GM12878 (cell line): ENCODE measurements at regions not wholly inside any gene's neighbourhood (a gene's known extent, or its start where the extent isn't known, plus 50 kb on each side); places are given as distances from the start of the nearest gene placed in this dataset.

Experiments
- CEBPB ChIP-seq, 2 experiments: fragments of 150-350 bp in 1 of 2; IDR thresholded peaks; 2 replicates each; pipeline ENCODE4 v1.6.1; 2012 to 2014; ENCODE audit warnings: low read depth in 2 of 2, low read length in 2 of 2, borderline replicate concordance in 1 of 2, inconsistent platforms in 1 of 2
- CTCF ChIP-seq, 3 experiments: IDR thresholded peaks in 2 of 3; conservative IDR thresholded peaks in 1 of 3; 2 replicates each; pipeline ENCODE4 v1.5.1; 2011; ENCODE audit warnings: low read depth in 3 of 3, low read length in 3 of 3, mild to moderate bottlenecking in 3 of 3, control low read depth in 2 of 3, moderate library complexity in 2 of 3, inconsistent platforms in 1 of 3, mixed read lengths in 1 of 3; ENCODE audit not compliant: control insufficient read depth in 2 of 3, insufficient read depth in 1 of 3; ENCODE audit errors: extremely low read depth in 1 of 3
- EGR1 ChIP-seq, 2 experiments: IDR thresholded peaks; 1 replicate in 1 of 2; 2 replicates in 1 of 2; pipeline ENCODE4 v1.6.1; 2011 to 2012; ENCODE audit warnings: low read depth in 2 of 2, low read length in 2 of 2, borderline replicate concordance in 1 of 2, mild to moderate bottlenecking in 1 of 2, moderate library complexity in 1 of 2
- EP300 ChIP-seq, 2 experiments: fragments of 150-350 bp in 1 of 2; IDR thresholded peaks; 2 replicates each; pipeline ENCODE4 v1.6.1; 2011 to 2012; ENCODE audit warnings: low read depth in 2 of 2, low read length in 2 of 2, borderline replicate concordance in 1 of 2, improper control_type of control experiment in 1 of 2, inconsistent platforms in 1 of 2; ENCODE audit not compliant: control insufficient read depth in 1 of 2
- EZH2 ChIP-seq: IDR thresholded peaks from 2 replicates; pipeline ENCODE4 v1.6.1; 2012; ENCODE audit warnings: low read depth, mild to moderate bottlenecking, control low read depth, inconsistent platforms, low read length, borderline replicate concordance; ENCODE audit not compliant: control insufficient read depth
- POLR2A ChIP-seq: IDR thresholded peaks from 2 replicates; pipeline ENCODE4 v1.6.1; 2011; ENCODE audit warnings: low read depth, mild to moderate bottlenecking, low read length
- SPI1 ChIP-seq: IDR thresholded peaks from 2 replicates; pipeline ENCODE4 v1.6.1; 2011; ENCODE audit warnings: low read depth, mild to moderate bottlenecking, low read length, moderate library complexity, borderline replicate concordance; ENCODE audit not compliant: insufficient read depth
- ZBTB33 ChIP-seq: fragments of 450-650 bp; IDR thresholded peaks from 2 replicates; pipeline ENCODE4 v1.6.1; 2017; ENCODE audit warnings: mild to moderate bottlenecking
- ZBTB40 ChIP-seq: fragments of 450-650 bp; IDR thresholded peaks from 2 replicates; pipeline ENCODE4 v1.6.1; 2016; ENCODE audit warnings: mild to moderate bottlenecking, moderate library complexity, borderline replicate concordance
- ZNF274 ChIP-seq: IDR thresholded peaks from one replicate; pipeline ENCODE4 v1.8.0; 2011; ENCODE audit not compliant: insufficient read length, insufficient read depth
- TF ChIP-seq, protein P1 (sequence below): IDR thresholded peaks from 2 replicates; pipeline ENCODE4 v1.6.1; 2011; ENCODE audit warnings: borderline replicate concordance, low read depth, mild to moderate bottlenecking, moderate library complexity, mixed read lengths, low read length; ENCODE audit not compliant: insufficient read depth; ENCODE audit errors: extremely low read length
- TF ChIP-seq, protein P2 (sequence below): fragments of 150-350 bp; IDR thresholded peaks from 2 replicates; pipeline ENCODE4 v1.6.1; 2016; ENCODE audit warnings: low read depth, low read length

DNA sequence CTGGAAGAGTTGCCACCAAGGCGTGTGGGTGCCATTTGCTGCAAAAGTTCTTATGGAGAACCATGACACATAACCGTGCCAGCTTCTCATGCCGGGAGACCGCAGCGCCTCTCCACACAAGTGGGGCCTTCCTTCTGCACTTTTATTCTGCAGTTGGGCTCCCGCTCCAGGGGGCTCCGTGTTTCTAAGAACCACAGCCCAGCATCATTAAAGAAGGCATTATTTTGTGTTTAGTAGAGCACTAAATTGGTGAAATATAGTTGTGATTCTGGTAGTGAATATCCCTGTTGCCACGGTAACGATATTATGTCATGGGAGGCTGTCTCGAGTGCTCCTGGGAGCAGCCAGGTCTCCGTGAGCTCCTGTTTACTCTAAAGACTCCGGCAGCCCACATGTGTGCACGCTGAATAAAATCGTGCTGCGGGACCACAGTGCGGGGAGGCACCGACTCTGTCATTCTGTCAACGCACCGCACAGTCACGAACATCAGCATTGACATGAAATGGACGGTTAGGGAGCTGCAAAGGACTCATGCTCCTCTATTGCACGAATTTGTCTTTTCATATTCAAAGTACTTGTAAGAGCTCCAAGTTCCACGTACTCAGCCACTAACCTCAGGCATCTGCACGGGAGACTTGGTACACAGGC lies 68.8 kb upstream of the PITRM1 start:
- TF ChIP-seq EGR1 (IDR thresholded peaks at IDR 0.05; ENCODE audit: borderline replicate concordance in 1 of 2, low read depth in 2 of 2, low read length in 2 of 2): no peak
- TF ChIP-seq EP300 (IDR thresholded peaks at IDR 0.05; ENCODE audit: borderline replicate concordance in 1 of 2, control insufficient read depth in 1 of 2, low read depth in 2 of 2, low read length in 2 of 2): no peak
- TF ChIP-seq ZBTB40: no peak
- TF ChIP-seq ZNF274: no peak
- TF ChIP-seq, protein P1, sequence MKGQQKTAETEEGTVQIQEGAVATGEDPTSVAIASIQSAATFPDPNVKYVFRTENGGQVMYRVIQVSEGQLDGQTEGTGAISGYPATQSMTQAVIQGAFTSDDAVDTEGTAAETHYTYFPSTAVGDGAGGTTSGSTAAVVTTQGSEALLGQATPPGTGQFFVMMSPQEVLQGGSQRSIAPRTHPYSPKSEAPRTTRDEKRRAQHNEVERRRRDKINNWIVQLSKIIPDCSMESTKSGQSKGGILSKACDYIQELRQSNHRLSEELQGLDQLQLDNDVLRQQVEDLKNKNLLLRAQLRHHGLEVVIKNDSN: no peak
- TF ChIP-seq SPI1: no peak
- no peak for TF ChIP-seq CTCF (IDR thresholded peaks at IDR 0.05 in 2 of 3, conservative IDR thresholded peaks at IDR 0.05 in 1 of 3; ENCODE audit: control insufficient read depth in 2 of 3, extremely low read depth in 1 of 3, insufficient read depth in 1 of 3, low read depth in 3 of 3, low read length in 3 of 3)
- TF ChIP-seq ZBTB33: no peak
- TF ChIP-seq POLR2A: no peak
- no peak for TF ChIP-seq EZH2
- TF ChIP-seq CEBPB (IDR thresholded peaks at IDR 0.05; ENCODE audit: borderline replicate concordance in 1 of 2, low read depth in 2 of 2, low read length in 2 of 2): no peak
- TF ChIP-seq, protein P2, sequence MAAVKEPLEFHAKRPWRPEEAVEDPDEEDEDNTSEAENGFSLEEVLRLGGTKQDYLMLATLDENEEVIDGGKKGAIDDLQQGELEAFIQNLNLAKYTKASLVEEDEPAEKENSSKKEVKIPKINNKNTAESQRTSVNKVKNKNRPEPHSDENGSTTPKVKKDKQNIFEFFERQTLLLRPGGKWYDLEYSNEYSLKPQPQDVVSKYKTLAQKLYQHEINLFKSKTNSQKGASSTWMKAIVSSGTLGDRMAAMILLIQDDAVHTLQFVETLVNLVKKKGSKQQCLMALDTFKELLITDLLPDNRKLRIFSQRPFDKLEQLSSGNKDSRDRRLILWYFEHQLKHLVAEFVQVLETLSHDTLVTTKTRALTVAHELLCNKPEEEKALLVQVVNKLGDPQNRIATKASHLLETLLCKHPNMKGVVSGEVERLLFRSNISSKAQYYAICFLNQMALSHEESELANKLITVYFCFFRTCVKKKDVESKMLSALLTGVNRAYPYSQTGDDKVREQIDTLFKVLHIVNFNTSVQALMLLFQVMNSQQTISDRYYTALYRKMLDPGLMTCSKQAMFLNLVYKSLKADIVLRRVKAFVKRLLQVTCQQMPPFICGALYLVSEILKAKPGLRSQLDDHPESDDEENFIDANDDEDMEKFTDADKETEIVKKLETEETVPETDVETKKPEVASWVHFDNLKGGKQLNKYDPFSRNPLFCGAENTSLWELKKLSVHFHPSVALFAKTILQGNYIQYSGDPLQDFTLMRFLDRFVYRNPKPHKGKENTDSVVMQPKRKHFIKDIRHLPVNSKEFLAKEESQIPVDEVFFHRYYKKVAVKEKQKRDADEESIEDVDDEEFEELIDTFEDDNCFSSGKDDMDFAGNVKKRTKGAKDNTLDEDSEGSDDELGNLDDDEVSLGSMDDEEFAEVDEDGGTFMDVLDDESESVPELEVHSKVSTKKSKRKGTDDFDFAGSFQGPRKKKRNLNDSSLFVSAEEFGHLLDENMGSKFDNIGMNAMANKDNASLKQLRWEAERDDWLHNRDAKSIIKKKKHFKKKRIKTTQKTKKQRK: no peak
